SU-DHL-6 (cell line): ENCODE measurements at regions not wholly inside any gene's neighbourhood (a gene's known extent, or its start where the extent isn't known, plus 50 kb on each side); places are given as distances from the start of the nearest gene placed in this dataset.

Experiments used
- H2AFZ ChIP-seq: fragments of 200-600 bp; sonication (generic); 2 replicates; pipeline ENCODE4 v1.6.1; 2014; ENCODE audit warnings: low read depth, mild to moderate bottlenecking, moderate library complexity, mixed read lengths, antibody characterized with exemption, low read length; ENCODE audit not compliant: severe bottlenecking
- H3F3A ChIP-seq: fragments of 200-600 bp; shearing (Covaris generic); 2 replicates; pipeline ENCODE4 v1.6.0; 2016; ENCODE audit warnings: antibody characterized with exemption, mild to moderate bottlenecking; ENCODE audit not compliant: insufficient read depth
- H3K27ac ChIP-seq: fragments of 200-600 bp; sonication (generic); 2 replicates; pipeline ENCODE4 v1.5.1; 2016; ENCODE audit warnings: low read depth, mild to moderate bottlenecking, low read length, moderate library complexity, mixed read lengths
- H3K27me3 ChIP-seq: fragments of 200-600 bp; sonication (generic), shearing (Covaris generic); 2 replicates; pipeline ENCODE4 v1.6.0; 2014; ENCODE audit warnings: mild to moderate bottlenecking, low read length
- H3K36me3 ChIP-seq: fragments of 200-600 bp; sonication (generic); 2 replicates; pipeline ENCODE4 v1.6.1; 2014; ENCODE audit warnings: mild to moderate bottlenecking, low read length, mixed read lengths
- H3K4me2 ChIP-seq: fragments of 300-600, 200-600 bp; shearing (Covaris generic), sonication (generic); 2 replicates; pipeline ENCODE4 v1.6.0; 2014; ENCODE audit warnings: low read length, low read depth, mild to moderate bottlenecking; ENCODE audit not compliant: poor library complexity, severe bottlenecking
- H3K4me3 ChIP-seq: fragments of 200-600 bp; sonication (generic); 2 replicates; pipeline ENCODE4 v1.5.1; 2014; ENCODE audit warnings: antibody characterized with exemption, low read length, mild to moderate bottlenecking, mixed read lengths; ENCODE audit not compliant: insufficient read depth, poor library complexity, severe bottlenecking
- H3K79me2 ChIP-seq: fragments of 200-600 bp; sonication (generic); 2 replicates; pipeline ENCODE4 v1.6.1; 2014; ENCODE audit warnings: mild to moderate bottlenecking, low read length, moderate library complexity; ENCODE audit not compliant: insufficient read depth
- H3K9ac ChIP-seq: fragments of 200-600 bp; sonication (generic); 2 replicates; pipeline ENCODE4 v1.7.0; 2014; ENCODE audit warnings: mild to moderate bottlenecking, low read length
- H3K9me2 ChIP-seq: fragments of 200-600 bp; sonication (generic); replicated peaks from 2 replicates; pipeline ENCODE4 v1.6.1; 2014; ENCODE audit warnings: low read length; ENCODE audit not compliant: insufficient read depth
- H3K9me3 ChIP-seq: fragments of 200-600 bp; sonication (generic); 2 replicates; pipeline ENCODE4 v1.6.1; 2014; ENCODE audit warnings: low read length, mixed read lengths; ENCODE audit not compliant: insufficient read depth
- H4K20me1 ChIP-seq: fragments of 200-600 bp; sonication (generic); 2 replicates; pipeline ENCODE4 v1.6.1; 2014; ENCODE audit warnings: low read depth, mild to moderate bottlenecking, antibody characterized with exemption, low read length, moderate library complexity, mixed read lengths
- EZH2phosphoT487 ChIP-seq: fragments of 200-600 bp; sonication (generic), shearing (Covaris generic); conservative IDR thresholded peaks from 2 replicates; pipeline ENCODE4 v1.6.1; 2018; ENCODE audit warnings: mild to moderate bottlenecking, antibody characterized with exemption, low read length, moderate library complexity, mixed read lengths
- TF ChIP-seq, protein P1 (sequence below): fragments of 200-600 bp; sonication (generic); IDR thresholded peaks from one replicate; pipeline ENCODE4 v1.5.1; 2017; ENCODE audit warnings: antibody characterized with exemption, mild to moderate bottlenecking, low read length, moderate library complexity; ENCODE audit not compliant: insufficient read depth, poor library complexity, severe bottlenecking

DNA sequence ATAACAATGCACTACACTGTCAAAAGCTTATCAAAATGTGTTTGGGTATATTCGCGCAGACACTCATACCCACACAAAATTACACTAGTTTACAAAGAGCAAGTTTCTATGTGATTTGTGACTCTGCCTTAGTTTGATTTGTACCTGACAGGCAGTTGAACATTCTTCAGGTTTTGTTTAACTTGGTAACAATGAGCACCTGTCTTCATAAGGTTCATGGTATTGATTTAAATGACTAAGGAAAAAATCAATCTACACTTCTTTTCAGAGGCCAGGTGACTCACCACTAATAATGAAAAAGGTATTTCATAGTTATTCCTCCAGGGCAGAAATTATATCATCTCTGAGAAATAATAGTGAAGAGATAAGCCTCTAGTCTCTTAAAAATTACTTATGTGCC, 1114.6 kb upstream of the AGA start:
- Histone ChIP-seq H3K36me3 (no peaks in the 10 kb centered on the region), H3K79me2 (no peaks in the 10 kb centered on the region), H2AFZ (no peak overlapping the region), H3K4me2 (no peak overlapping the region), H3K9me2 (no peaks in the 10 kb centered on the region), H3K27ac (no peak overlapping the region), H3F3A (no peaks in the 10 kb centered on the region), H3K4me3 (no peak overlapping the region), H3K27me3 (no peaks in the 10 kb centered on the region), H4K20me1 (no peaks in the 10 kb centered on the region), H3K9me3 (no peaks in the 10 kb centered on the region), H3K9ac (no peak overlapping the region)
- TF ChIP-seq, protein P1, sequence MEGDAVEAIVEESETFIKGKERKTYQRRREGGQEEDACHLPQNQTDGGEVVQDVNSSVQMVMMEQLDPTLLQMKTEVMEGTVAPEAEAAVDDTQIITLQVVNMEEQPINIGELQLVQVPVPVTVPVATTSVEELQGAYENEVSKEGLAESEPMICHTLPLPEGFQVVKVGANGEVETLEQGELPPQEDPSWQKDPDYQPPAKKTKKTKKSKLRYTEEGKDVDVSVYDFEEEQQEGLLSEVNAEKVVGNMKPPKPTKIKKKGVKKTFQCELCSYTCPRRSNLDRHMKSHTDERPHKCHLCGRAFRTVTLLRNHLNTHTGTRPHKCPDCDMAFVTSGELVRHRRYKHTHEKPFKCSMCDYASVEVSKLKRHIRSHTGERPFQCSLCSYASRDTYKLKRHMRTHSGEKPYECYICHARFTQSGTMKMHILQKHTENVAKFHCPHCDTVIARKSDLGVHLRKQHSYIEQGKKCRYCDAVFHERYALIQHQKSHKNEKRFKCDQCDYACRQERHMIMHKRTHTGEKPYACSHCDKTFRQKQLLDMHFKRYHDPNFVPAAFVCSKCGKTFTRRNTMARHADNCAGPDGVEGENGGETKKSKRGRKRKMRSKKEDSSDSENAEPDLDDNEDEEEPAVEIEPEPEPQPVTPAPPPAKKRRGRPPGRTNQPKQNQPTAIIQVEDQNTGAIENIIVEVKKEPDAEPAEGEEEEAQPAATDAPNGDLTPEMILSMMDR = no peak
- no peak for TF ChIP-seq EZH2phosphoT487

DNA sequence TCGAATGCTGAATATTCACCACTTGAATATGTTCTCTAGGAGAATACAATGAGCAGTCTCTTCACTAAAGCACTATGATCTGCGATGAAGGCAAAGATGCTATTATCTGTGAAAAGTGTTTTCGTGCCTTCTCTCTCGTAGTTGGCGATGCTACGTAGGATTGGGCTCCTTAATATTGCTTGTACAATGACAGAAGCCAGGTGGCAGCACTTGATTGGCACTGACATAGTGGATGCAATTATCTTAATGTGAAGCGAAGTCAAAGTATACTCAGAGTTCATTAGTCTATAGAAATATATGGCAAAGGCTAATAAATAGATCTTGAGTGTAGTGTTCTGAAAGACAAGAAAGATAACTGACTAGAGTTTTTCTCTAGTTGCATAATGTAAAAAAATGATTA, 1135.7 kb upstream of the AGA start:
- Histone ChIP-seq H3K4me2 (no peak overlapping the region), H3K9ac (no peak overlapping the region), H3K27ac (no peak overlapping the region), H2AFZ (no peak overlapping the region), H3F3A (no peaks in the 10 kb centered on the region), H3K4me3 (no peak overlapping the region), H3K9me2 (no peaks in the 10 kb centered on the region), H4K20me1 (no peaks in the 10 kb centered on the region), H3K36me3 (no peaks in the 10 kb centered on the region), H3K27me3 (no peaks in the 10 kb centered on the region), H3K79me2 (no peaks in the 10 kb centered on the region), H3K9me3 (no peaks in the 10 kb centered on the region)
- TF ChIP-seq EZH2phosphoT487 = no peak
- TF ChIP-seq, protein P1 = no peak

DNA sequence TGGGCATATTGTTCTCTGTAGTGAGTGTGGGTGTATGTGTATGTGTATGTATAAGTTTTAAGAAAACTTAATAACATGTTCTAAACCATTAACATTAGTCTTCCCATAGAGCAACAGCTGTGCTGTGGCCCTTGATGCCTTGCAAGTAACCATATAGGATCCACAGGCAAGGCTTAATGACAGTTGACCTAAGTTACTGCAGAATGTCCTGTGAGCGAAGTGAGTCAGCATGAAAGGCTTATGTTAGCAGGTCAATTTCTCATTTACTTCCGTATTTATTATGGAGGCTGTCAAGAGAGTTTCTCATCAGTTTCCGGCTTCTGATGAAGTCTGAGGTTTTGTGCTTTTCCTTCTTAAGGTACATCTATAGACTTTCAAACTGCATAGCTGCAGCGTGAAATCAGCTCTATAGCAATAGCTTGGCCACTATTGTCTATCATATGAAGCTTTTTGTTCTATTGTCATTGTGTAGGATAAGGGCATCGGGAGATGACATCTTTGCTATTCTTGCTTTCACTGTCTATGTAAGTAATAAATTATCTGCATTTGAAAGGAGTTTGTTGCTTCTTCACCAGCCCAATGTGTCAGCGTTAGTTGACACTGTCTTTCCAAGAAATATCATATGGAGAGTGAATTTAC, 1153.4 kb upstream of the AGA start:
- Histone ChIP-seq H3K27ac (no peak overlapping the region), H3F3A (no peaks in the 10 kb centered on the region), H3K27me3 (no peaks in the 10 kb centered on the region), H3K9ac (no peak overlapping the region), H3K9me2 (no peaks in the 10 kb centered on the region), H3K9me3 (no peaks in the 10 kb centered on the region), H3K4me3 (no peak overlapping the region), H3K4me2 (no peak overlapping the region), H3K36me3 (no peaks in the 10 kb centered on the region), H2AFZ (no peak overlapping the region), H4K20me1 (no peaks in the 10 kb centered on the region), H3K79me2 (no peaks in the 10 kb centered on the region)
- TF ChIP-seq EZH2phosphoT487 = no peak
- TF ChIP-seq, protein P1 = no peak
